ENCODE measurements at regions not wholly inside any gene's neighbourhood (a gene's known extent, or its start where the extent isn't known, plus 50 kb on each side); places are given as distances from the start of the nearest gene placed in this dataset.

DNA sequence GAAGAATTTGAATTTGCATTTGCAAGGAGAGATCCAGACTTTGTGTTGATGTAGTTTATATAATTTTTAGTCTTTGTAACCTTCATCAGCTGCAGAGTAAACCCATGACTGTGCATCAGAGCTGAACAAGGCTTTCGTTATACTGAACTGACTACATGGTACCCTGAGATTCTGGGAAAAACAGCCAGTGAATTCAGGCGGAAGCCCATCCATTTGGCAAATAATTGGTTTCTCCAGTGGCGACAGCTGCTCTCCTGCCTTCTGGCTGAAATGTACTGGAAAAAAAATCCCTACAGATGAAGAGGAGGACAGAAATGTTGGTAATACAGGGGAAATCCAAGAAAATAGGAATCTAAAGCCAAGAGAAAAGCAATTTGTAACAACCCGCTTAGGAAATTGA lies 657.5 kb upstream of the CDH7 start:
- DNase-seq = no peak

- peak; percentile 39 for DNase-seq
These were observed 659.0 kb upstream of the CDH7 start for GRCh38 chr18:65091744-65092329.

DNA sequence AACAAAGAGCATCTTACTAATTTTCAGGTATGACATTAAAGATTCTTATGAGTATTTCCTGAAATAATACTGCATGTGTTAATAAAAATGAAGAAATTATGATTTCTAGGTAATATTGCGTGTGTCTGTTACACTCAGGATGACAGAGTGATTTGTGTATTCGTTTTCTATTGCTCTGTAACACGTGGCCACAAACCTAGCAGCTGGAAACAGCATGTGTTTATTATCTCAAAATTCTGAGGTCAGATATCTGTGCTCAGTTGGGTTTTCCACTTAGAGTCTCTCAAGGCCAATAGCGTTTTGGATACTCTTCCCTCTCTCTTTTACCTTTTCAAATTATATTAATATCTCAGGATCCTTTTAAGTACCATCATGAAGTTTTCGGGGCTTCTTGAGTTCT lies 667.9 kb upstream of the CDH7 start:
- DNase-seq = no peak

DNA sequence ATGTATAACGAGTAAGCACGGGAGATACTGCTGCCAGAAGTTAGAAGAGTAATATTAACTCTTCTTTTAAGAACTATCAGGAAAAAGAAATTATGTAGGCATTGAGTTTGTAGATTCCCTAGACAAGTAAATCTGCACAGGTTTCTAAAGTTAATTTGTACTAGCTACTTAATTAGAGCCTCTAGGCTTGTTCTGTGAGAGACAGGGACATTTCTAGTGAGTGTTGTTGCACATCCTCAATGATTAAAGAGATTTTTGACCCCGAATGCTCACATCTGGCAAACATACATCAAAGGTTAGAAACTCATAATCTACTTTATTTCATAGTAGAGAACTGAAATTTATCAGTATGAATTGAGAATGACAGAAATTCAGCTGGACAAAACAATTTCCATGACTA lies 669.0 kb upstream of the CDH7 start:
- no peak for DNase-seq

GRCh38 chr18:65073060-65073550 lies 677.7 kb upstream of the CDH7 start:
- no peak for DNase-seq

DNA sequence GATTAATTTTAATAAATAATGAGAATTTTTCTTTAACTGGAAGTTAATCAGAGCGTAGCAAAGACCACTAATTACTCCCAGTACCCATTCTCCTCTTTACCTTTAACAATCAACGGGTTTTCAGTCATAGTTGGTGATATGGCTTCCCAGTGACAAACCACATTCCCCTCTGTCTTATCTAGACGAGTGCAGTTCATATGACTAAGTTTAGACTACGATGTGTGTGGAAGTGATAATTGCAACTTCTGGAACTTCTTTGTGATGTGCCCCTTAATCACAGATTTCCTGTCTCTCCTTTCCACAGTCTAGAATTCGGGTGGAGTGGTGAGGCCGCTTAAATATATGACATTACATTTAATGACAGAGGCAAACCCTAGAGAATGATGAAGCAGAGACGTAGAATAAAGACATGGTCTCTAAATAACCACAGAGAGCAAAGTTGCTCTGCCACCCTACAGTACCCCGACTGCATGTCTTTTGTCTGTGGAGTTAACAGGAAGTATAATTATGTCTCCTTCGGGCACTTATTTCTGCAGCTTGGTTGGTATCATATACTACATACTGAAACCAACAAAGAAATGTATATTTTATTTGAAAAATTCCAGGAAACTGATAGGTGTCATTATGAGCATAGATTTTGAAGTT lies 693.3 kb upstream of the CDH7 start:
- DNase-seq = no peak

DNA sequence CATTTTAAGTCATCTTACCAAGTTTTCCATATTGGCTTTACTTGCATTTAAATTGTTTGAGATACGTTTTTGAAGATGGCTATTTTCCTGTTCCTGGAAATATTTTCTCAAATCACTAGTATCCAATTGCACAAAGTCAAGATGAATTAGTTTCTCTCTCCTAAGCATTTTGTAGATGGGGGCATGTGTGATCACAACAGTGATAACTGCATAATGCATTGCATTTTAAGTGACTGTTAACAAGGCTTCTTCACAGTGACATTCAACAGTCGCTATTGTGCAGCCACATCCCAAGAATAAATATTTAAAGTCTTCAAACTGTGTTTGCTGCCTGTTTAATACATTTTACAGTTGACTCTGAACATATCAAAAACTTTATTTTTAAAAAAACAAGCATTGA lies 694.2 kb upstream of the CDH7 start:
- DNase-seq = no peak

DNA sequence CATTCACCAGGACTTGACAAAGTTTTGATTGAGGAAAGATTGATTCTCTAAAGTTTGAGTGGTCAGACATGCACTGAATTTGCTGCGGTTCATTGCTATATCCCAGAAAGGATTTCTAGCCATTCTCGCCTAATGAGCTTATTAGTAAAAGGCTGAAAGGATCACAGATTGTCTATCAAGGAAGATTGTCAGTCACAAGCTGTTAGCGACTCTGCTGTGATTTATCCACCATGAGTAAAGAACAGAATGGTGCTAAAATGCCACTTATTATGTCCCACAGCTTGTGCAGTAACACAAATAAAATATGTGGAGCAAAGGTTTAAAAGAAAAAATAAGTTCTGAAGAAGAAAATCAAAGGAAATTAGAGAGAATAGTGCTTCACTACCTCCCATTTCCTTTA lies 701.2 kb upstream of the CDH7 start:
- DNase-seq = no peak

DNA sequence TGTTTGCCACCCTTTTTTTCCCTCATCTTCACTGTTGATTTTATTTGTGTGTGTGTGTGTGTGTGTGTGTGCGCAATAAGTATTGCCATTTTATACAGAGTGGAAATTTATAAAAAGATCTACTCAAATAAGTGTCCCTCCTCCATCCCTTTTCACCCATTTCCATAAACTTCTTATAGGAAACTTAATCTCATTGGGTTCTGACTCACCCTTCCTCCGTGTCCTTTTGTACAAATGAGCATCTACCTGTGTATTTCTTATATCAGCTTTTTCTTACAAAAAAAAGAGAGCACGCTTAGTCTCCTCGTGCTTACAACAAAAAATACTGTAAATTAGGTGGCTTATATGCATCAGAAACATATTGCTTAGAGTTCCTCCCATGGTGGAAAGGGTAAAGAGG lies 711.2 kb upstream of the CDH7 start:
- no peak for DNase-seq

DNA sequence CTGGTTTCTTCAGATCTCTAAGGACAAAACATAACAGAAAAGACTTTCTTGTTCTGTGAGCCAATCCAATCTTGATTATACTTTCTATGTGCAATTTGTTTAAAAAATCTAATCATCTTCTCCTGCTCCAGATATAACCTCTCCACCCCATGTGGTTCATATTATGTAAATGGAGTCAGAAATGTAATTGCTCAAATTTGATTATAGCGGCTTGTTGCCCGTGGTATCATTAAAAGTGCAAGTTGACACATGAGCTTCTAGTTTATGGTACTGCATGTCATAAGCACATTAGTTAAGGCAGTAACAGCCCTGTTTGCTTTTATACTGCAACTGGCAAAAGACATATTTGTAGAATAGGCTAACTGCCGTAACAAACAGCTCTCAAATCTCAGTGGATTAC lies 715.1 kb upstream of the CDH7 start:
- DNase-seq = no peak

- no peak for DNase-seq
These were observed 725.1 kb upstream of the CDH7 start for GRCh38 chr18:65025756-65026155.

DNA sequence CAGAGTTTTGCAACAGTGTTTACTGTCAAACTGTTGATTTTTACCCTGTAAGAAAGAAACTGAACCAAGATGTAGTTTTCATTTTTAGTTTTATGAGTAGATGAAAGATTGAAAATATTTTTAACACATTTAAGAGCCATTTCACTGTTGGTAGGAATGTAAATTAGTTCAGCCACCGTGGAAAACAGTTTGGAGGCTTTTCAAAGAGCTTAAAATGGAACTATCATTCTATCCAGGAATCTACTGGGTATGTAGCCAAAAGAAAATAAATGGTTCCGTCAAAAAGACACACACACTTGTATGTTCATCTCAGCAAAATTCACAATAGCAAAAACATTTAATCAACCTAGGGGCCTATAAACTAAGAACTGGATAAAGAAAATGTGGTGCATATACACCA lies 729.8 kb upstream of the CDH7 start:
- no peak for DNase-seq

DNA sequence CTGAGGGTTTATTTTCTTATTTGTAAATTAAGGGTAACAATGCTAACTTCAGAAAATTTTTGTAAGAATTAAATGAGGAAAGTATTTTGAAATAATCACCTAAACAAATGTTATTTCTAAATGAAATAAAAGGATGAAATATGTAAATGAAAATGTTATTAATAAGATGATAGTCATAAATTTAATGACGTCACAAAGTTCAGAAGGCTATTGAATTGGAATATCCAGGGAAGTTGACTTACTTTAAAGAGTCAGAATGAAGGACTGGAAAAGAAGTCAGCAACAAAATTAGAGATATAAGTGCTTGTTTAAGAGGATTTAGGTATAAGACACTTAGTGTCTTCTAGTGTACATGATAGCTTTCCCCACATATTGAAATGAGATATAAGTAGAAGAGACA lies 732.6 kb upstream of the CDH7 start:
- DNase-seq = no peak

GRCh38 chr18:65017372-65017760 lies 733.4 kb upstream of the CDH7 start:
- DNase-seq = no peak

GRCh38 chr18:65016631-65017371 lies 734.0 kb upstream of the CDH7 start:
- no peak for DNase-seq

GRCh38 chr18:64994370-64994769 lies 756.4 kb upstream of the CDH7 start:
- DNase-seq = no peak

DNA sequence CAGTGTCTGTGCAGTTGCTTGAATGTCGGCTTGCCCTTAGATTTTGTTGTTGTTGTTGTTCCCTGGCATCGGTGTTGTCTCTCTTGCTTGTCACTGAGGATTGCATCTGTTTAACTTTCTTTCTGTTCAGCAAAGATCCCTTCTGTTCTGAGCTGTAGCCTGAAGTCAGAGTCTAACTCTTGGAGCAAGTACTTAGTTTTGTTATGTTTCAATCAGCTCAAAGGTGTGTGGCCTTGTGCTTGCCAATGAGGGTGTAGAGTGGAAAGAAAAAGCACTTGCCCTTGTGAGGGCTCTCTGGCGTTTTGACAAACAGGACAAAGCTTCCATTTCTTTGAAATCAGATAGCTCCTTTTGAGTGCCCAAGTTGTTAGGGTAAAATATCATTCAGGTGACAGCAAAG lies 757.1 kb upstream of the CDH7 start:
- DNase-seq = no peak

GRCh38 chr18:64992654-64993053 lies 758.2 kb upstream of the CDH7 start:
- no peak for DNase-seq

GRCh38 chr18:64991102-64991501 lies 759.7 kb upstream of the CDH7 start:
- no peak for DNase-seq

DNA sequence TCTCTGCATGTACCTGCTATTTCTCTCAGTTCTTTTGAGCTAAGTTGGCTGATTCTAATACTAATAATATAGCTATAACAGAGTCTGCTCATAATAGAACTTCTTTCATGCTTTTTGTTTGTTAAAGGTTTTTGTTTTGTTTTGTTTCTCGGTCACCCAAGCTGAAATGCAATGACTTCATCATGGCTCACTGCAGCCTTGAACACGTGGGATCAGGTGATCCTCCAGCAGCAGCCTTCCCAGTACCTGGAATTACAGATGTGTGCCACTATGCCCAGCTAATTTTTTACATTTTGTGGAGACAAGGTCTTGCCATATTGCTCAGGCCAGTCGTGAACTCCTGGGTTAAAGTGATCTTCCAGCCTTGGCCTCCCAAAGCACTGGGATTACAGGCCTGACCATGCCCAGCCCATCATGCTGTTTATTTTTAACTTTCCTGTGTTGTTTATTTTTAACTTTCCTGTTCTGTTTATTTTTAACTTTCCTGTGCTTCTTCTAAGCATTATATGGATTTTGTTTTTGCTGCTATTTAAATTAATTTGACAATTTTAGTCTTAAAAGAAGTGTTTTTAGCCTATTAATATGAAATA lies 763.8 kb upstream of the CDH7 start:
- DNase-seq = no peak

DNA sequence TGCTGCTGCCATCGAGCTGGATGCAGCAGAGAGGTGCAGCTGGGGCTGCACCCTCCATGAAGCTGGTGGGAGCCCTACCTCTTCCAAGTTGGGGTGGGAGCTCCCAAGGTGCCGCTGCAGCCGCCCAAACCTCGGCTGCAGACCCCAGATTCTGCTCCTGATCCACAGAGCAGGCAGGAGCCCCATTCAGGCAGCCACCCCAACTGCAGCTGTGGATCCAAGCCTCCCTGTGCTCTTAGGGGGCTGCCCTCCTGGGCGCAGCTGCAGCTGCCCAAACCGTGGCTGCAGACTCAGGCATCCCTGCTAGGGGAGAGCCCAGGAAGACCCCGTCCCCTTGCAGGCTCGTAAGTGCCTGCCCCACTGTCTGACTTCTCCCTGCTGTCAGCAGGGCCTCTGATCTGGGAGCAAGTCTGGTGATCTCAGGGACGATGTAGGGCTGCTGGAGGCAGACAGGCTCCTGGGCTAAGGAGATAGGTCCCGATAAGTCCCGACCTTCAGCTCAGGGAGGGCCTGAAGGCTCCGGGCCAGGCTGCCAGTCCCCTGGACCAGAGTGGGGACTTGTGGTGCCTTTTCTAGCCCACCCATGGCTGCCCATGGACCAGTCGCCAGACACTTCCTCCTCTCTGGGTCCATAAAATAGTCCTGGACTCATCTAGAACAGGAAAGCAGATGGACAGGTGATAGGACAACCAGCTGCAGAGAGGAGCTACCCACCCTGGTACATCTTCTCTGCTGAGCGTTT lies 767.1 kb upstream of the CDH7 start:
- DNase-seq = no peak

DNA sequence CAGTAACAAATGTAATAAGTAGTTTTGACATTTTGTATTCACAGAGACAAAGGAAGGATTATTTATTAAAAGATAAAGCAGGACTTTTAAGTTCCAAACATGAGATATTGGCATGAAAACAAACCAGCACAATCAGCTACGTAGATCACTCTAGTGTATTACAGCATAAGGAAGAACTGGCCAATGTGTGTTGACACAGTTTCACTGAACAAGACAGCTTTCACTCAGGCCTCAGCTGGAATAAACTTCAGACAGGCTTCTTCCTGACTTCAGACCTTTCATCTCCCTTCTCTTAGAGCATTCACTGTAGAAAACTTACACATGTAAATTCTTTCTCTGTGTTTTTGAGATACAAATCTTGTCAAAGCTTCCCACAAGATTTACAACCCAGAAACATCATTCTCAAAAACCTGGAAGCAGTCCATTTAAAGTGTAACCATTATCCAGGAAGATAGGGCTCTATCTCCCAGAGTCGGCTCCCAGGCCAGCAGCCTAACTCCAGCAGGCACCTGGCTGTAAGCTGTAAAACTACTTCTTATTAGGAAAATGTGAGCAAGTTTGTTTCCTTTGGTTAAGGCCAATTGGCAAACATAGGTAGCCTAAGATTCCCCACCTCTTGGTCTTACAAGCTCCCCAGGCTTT lies 768.3 kb upstream of the CDH7 start:
- no peak for DNase-seq

- DNase-seq = no peak
These were observed 768.9 kb upstream of the CDH7 start for GRCh38 chr18:64981915-64982314.

Measured in right forelimb (tissue), 1 donor.